ENCODE measurements at regions not wholly inside any gene's neighbourhood (a gene's known extent, or its start where the extent isn't known, plus 50 kb on each side); places are given as distances from the start of the nearest gene placed in this dataset.
"Not testable (repeated sequence)": the region's sequence is repeated elsewhere in the genome, so short reads cannot be mapped to it uniquely, and the experiment has no call there.

GRCh38 chr15:75785771-75786574, 57.3 kb upstream of the UBE2Q2 start:
- H3K4me1 ChIP-seq (ENCODE audit: control insufficient read depth, insufficient read depth, low read length), result no peaks in the 10 kb centered on the region
- no peaks in the 10 kb centered on the region for H3K9me3 ChIP-seq (ENCODE audit: control insufficient read depth, low read length)
- Mint-ChIP-seq H3K36me3 (ENCODE audit: low read depth) (no peaks in the 10 kb centered on the region), H3K4me3 (no peak overlapping the region), H3K9me3 (no peaks in the 10 kb centered on the region), H3K27me3 (ENCODE audit: insufficient read depth) (peaks cover 43% of the 10 kb centered on the region), H3K4me1 (no peaks in the 10 kb centered on the region), H3K27ac (no peak overlapping the region)
- H3K4me3 ChIP-seq (ENCODE audit: low read length), result no peak overlapping the region
- no peak overlapping the region for H3K27ac ChIP-seq (ENCODE audit: low read depth, low read length)
- H3K9ac ChIP-seq (ENCODE audit: extremely low read depth, low read length, poor library complexity, severe bottlenecking), result no peak overlapping the region
- DNase-seq, result peak; percentile 82
- WGBS, 2 experiments (ENCODE audit: insufficient coverage in 1 of 2, insufficient read length in 1 of 2), result 60 to 71% methylated on average over 8 to 20 of the region's 20 CpGs
- no peaks in the 10 kb centered on the region for H3K36me3 ChIP-seq (ENCODE audit: control insufficient read depth, insufficient read depth, low read length)
- peaks cover 8% of the 10 kb centered on the region for H3K27me3 ChIP-seq (ENCODE audit: control insufficient read depth, insufficient read depth, low read length, poor library complexity, severe bottlenecking)
- TF ChIP-seq CTCF (conservative IDR thresholded peaks at IDR 0.05), result peak; percentile 77

- DNase-seq, result peak; percentile 38
- H3K27me3 ChIP-seq (ENCODE audit: control insufficient read depth, insufficient read depth, low read length, poor library complexity, severe bottlenecking); H3K4me1 ChIP-seq (ENCODE audit: control insufficient read depth, insufficient read depth, low read length); H3K9me3 Mint-ChIP-seq; H3K36me3 ChIP-seq (ENCODE audit: control insufficient read depth, insufficient read depth, low read length); H3K27ac ChIP-seq (ENCODE audit: low read depth, low read length); H3K4me3 ChIP-seq (ENCODE audit: low read length); H3K27ac Mint-ChIP-seq; H3K9ac ChIP-seq (ENCODE audit: extremely low read depth, low read length, poor library complexity, severe bottlenecking); H3K4me1 Mint-ChIP-seq; H3K9me3 ChIP-seq (ENCODE audit: control insufficient read depth, low read length); H3K4me3 Mint-ChIP-seq; H3K36me3 Mint-ChIP-seq (ENCODE audit: low read depth): not testable (repeated sequence)
- 80 to 86% methylated on average over 4 to 9 of the region's 10 CpGs for WGBS, 2 experiments (ENCODE audit: insufficient coverage in 1 of 2, insufficient read length in 1 of 2)
- peaks cover 48% of the 10 kb centered on the region for H3K27me3 Mint-ChIP-seq (ENCODE audit: insufficient read depth)
Measured at GRCh38 chr15:75784511-75785480, 58.5 kb upstream of the UBE2Q2 start.

- H3K4me3 ChIP-seq (ENCODE audit: low read length); H3K9me3 ChIP-seq (ENCODE audit: control insufficient read depth, low read length); H3K27ac Mint-ChIP-seq; H3K4me3 Mint-ChIP-seq; H3K4me1 Mint-ChIP-seq; H3K27me3 ChIP-seq (ENCODE audit: control insufficient read depth, insufficient read depth, low read length, poor library complexity, severe bottlenecking); H3K27ac ChIP-seq (ENCODE audit: low read depth, low read length); H3K9ac ChIP-seq (ENCODE audit: extremely low read depth, low read length, poor library complexity, severe bottlenecking); H3K36me3 Mint-ChIP-seq (ENCODE audit: low read depth); H3K36me3 ChIP-seq (ENCODE audit: control insufficient read depth, insufficient read depth, low read length); H3K4me1 ChIP-seq (ENCODE audit: control insufficient read depth, insufficient read depth, low read length); H3K9me3 Mint-ChIP-seq: not testable (repeated sequence)
- DNase-seq, result peak; percentile 23
- H3K27me3 Mint-ChIP-seq (ENCODE audit: insufficient read depth), result peaks cover 56% of the 10 kb centered on the region
- 97 to 100% methylated on average over 1 to 3 of the region's 3 CpGs for WGBS, 2 experiments (ENCODE audit: insufficient coverage in 1 of 2, insufficient read length in 1 of 2)
Measured at GRCh38 chr15:75783566-75783965, 59.7 kb upstream of the UBE2Q2 start.

GRCh38 chr15:75782926-75783325, 60.3 kb upstream of the UBE2Q2 start:
- Histone ChIP-seq H3K4me1 (ENCODE audit: control insufficient read depth, insufficient read depth, low read length) (no peaks in the 10 kb centered on the region), H3K27me3 (ENCODE audit: control insufficient read depth, insufficient read depth, low read length, poor library complexity, severe bottlenecking) (no peaks in the 10 kb centered on the region), H3K27ac (ENCODE audit: low read depth, low read length) (no peak overlapping the region), H3K36me3 (ENCODE audit: control insufficient read depth, insufficient read depth, low read length) (no peaks in the 10 kb centered on the region), H3K9me3 (ENCODE audit: control insufficient read depth, low read length) (no peaks in the 10 kb centered on the region), H3K9ac (ENCODE audit: extremely low read depth, low read length, poor library complexity, severe bottlenecking) (no peak overlapping the region), H3K4me3 (ENCODE audit: low read length) (no peak overlapping the region)
- no peaks in the 10 kb centered on the region for H3K36me3 Mint-ChIP-seq (ENCODE audit: low read depth)
- H3K9me3 Mint-ChIP-seq, result no peaks in the 10 kb centered on the region
- no peak for TF ChIP-seq CTCF (conservative IDR thresholded peaks at IDR 0.05)
- no peak overlapping the region for H3K4me3 Mint-ChIP-seq
- WGBS, 2 experiments (ENCODE audit: insufficient coverage in 1 of 2, insufficient read length in 1 of 2), result 86 to 88% methylated on average over 7 to 11 of the region's 11 CpGs
- no peaks in the 10 kb centered on the region for H3K4me1 Mint-ChIP-seq
- no peak overlapping the region for H3K27ac Mint-ChIP-seq
- peak; percentile 44 for DNase-seq
- peaks cover 53% of the 10 kb centered on the region for H3K27me3 Mint-ChIP-seq (ENCODE audit: insufficient read depth)

- not testable (repeated sequence) for H3K27ac ChIP-seq (ENCODE audit: low read depth, low read length); H3K36me3 ChIP-seq (ENCODE audit: control insufficient read depth, insufficient read depth, low read length); DNase-seq; H3K9me3 Mint-ChIP-seq; H3K27me3 ChIP-seq (ENCODE audit: control insufficient read depth, insufficient read depth, low read length, poor library complexity, severe bottlenecking); H3K36me3 Mint-ChIP-seq (ENCODE audit: low read depth); H3K9ac ChIP-seq (ENCODE audit: extremely low read depth, low read length, poor library complexity, severe bottlenecking); H3K9me3 ChIP-seq (ENCODE audit: control insufficient read depth, low read length); H3K27ac Mint-ChIP-seq; H3K4me3 ChIP-seq (ENCODE audit: low read length); H3K4me1 ChIP-seq (ENCODE audit: control insufficient read depth, insufficient read depth, low read length); H3K4me3 Mint-ChIP-seq
- Mint-ChIP-seq H3K27me3 (ENCODE audit: insufficient read depth) (peaks cover 46% of the 10 kb centered on the region), H3K4me1 (peaks cover 10% of the 10 kb centered on the region)
- 90 to 100% methylated on average over 1 to 4 of the region's 4 CpGs for whole genome bisulfite sequencing, 2 experiments (ENCODE audit: insufficient coverage in 1 of 2, insufficient read length in 1 of 2)
Measured at GRCh38 chr15:75780995-75781394, 62.3 kb upstream of the UBE2Q2 start.
